K562 (cell line): ENCODE measurements at regions not wholly inside any gene's neighbourhood (a gene's known extent, or its start where the extent isn't known, plus 50 kb on each side); places are given as distances from the start of the nearest gene placed in this dataset.

Experiments used
- ATAC-seq: fragments of 200-7000 bp; cut with Tn5 transposase; 3 replicates; pipeline ENCODE4 v1.9.1; 2020; ENCODE audit warnings: moderate library complexity
- BruUV-seq: library from RNA; stranded (reverse); fragments of 400-500 nt; replicated peaks from 2 replicates; lab custom pipeline; 2021; lab: Mats Ljungman, UMichigan
- CTCF ChIA-PET: fragments of 300-600 bp; formaldehyde crosslinking; extraction: SDS; loops from one replicate; lab custom pipeline; 2021; ENCODE audit warnings: low intra/inter-chr PET ratio; lab: Yijun Ruan, JAX
- POLR2A ChIA-PET: fragments of 300-600, 350-650 bp; sonication (Branson Sonifier 250); formaldehyde crosslinking; extraction: SDS; loops from one replicate; lab custom pipeline; 2021; ENCODE audit warnings: antibody characterized with exemption, inconsistent platforms; lab: Yijun Ruan, JAX
- DNase-seq, 4 experiments: peaks; one replicate each; pipeline versions ENCODE4 v3.0.0 to v3.0.0-alpha.2; 2011 to 2018; ENCODE audit warnings: low spot score in 3 of 4, mixed read lengths in 3 of 4; ENCODE audit errors: extremely low read depth in 1 of 4
- FAIRE-seq: peaks from 2 replicates; lab custom pipeline; 2011; peaks lifted over from hg19 to GRCh38; lab: Jason Lieb, UNC
- H2AFZ ChIP-seq: 2 replicates; pipeline ENCODE4 v1.6.0; 2011; ENCODE audit warnings: low read depth, low read length, control low read depth, inconsistent platforms
- H3K27ac ChIP-seq: fragments of 200-600 bp; 3 replicates; pipeline ENCODE4 v1.8.0; 2011; ENCODE audit warnings: low read depth, mild to moderate bottlenecking, control low read depth, inconsistent platforms, low read length, moderate library complexity, mixed read lengths; ENCODE audit errors: extremely low read depth
- H3K27me3 ChIP-seq, 2 experiments: fragments of 300-600 bp in 1 of 2; 2 replicates in 1 of 2; 3 replicates in 1 of 2; pipeline versions ENCODE4 v1.6.0 to v1.8.0; 2011; ENCODE audit warnings: inconsistent platforms in 2 of 2, low read length in 2 of 2, mild to moderate bottlenecking in 1 of 2, mixed read lengths in 1 of 2, moderate library complexity in 1 of 2; ENCODE audit not compliant: control insufficient read depth in 2 of 2, insufficient read depth in 2 of 2
- H3K36me3 ChIP-seq: fragments of 300-600 bp; 3 replicates; pipeline ENCODE4 v1.8.0; 2011; ENCODE audit warnings: mild to moderate bottlenecking, low read length, inconsistent platforms; ENCODE audit not compliant: control insufficient read depth, insufficient read depth
- H3K4me1 ChIP-seq, 2 experiments: fragments of 200-600 bp in 1 of 2; replicated peaks in 1 of 2; 2 replicates in 1 of 2; 3 replicates in 1 of 2; pipeline versions ENCODE4 v1.5.1 to v1.8.0; 2011; ENCODE audit warnings: inconsistent platforms in 2 of 2, low read length in 2 of 2, mild to moderate bottlenecking in 1 of 2, mixed read lengths in 1 of 2, moderate library complexity in 1 of 2; ENCODE audit not compliant: control insufficient read depth in 2 of 2, insufficient read depth in 2 of 2
- H3K4me2 ChIP-seq: 2 replicates; pipeline ENCODE4 v1.6.1; 2011; ENCODE audit warnings: low read length, control low read depth, inconsistent platforms, mixed read lengths; ENCODE audit not compliant: insufficient read depth
- H3K4me3 ChIP-seq: fragments of 200-600 bp; sonication (generic), shearing (Covaris generic); 2 replicates; pipeline ENCODE4 v1.5.1; 2016; ENCODE audit warnings: control low read depth, inconsistent platforms
- H3K79me2 ChIP-seq: fragments of 200-600 bp; 3 replicates; pipeline ENCODE4 v1.8.0; 2011; ENCODE audit warnings: low read length, inconsistent platforms; ENCODE audit not compliant: control insufficient read depth, insufficient read depth
- H3K9ac ChIP-seq, 2 experiments: 2 replicates each; pipeline versions ENCODE4 v1.6.0 to v1.6.1; 2011; ENCODE audit warnings: low read depth in 2 of 2, low read length in 2 of 2, control low read depth in 1 of 2, inconsistent platforms in 1 of 2, mild to moderate bottlenecking in 1 of 2, mixed read lengths in 1 of 2; ENCODE audit not compliant: insufficient read depth in 1 of 2
- H3K9me1 ChIP-seq: one replicate; pipeline ENCODE4 v1.6.0; 2011; ENCODE audit warnings: inconsistent platforms, mild to moderate bottlenecking, low read length, moderate library complexity; ENCODE audit not compliant: control insufficient read depth, insufficient read depth
- H3K9me3 ChIP-seq: replicated peaks from 2 replicates; pipeline ENCODE4 v1.5.1; 2011; ENCODE audit warnings: low read depth, low read length, inconsistent platforms; ENCODE audit not compliant: control insufficient read depth, insufficient read depth
- H4K20me1 ChIP-seq: replicated peaks from 2 replicates; pipeline ENCODE4 v1.6.1; 2011; ENCODE audit warnings: low read length, inconsistent platforms, mixed read lengths; ENCODE audit not compliant: control insufficient read depth, insufficient read depth
- EWSR1 ChIP-seq: fragments of 450-650 bp; IDR thresholded peaks from 2 replicates; pipeline ENCODE4 v1.6.1; 2018; ENCODE audit warnings: borderline replicate concordance, mild to moderate bottlenecking, low read depth, moderate library complexity; ENCODE audit not compliant: partially characterized antibody
- KHSRP ChIP-seq: fragments of 450-650 bp; IDR thresholded peaks from 2 replicates; pipeline ENCODE4 v1.6.1; 2017
- NFE2L1 ChIP-seq: fragments of 450-650 bp; IDR thresholded peaks from 2 replicates; pipeline ENCODE4 v1.6.1; 2016; ENCODE audit warnings: missing genetic modification characterization, low read depth, mild to moderate bottlenecking, missing compliant biosample characterization, moderate library complexity, borderline replicate concordance
- ZNF41 ChIP-seq: fragments of 250-450 bp; sonication (Bioruptor Pico); conservative IDR thresholded peaks from 2 replicates; pipeline ENCODE4 v1.4.0; 2020; ENCODE audit warnings: mild to moderate bottlenecking
- WGBS: fragments of 100-300 bp; shearing (Covaris generic); methylation state at CpG from one replicate; pipeline ENCODE4 v1.1.6; 2016; ENCODE audit warnings: low coverage, mixed read lengths; ENCODE audit not compliant: insufficient coverage; ENCODE audit errors: missing lambda C conversion rate; 5-methylcytosine and 5-hydroxymethylcytosine counted together
- in situ Hi-C: fragments of 300-500 bp; cut with MboI; formaldehyde crosslinking; loops from 4 replicates; pipeline ENCODE4 v1.15.0; 2018; ENCODE audit warnings: inconsistent platforms, mixed read lengths
- intact Hi-C: fragments of 100-400 bp; cut with micrococcal nuclease; formaldehyde crosslinking; loops from 2 replicates; pipeline ENCODE4 v1.14.2; 2022
- TF ChIP-seq, protein P1 (sequence below), 2 experiments: fragments of 450-650 bp in 1 of 2; sonication (generic) in 1 of 2; formaldehyde crosslinking; conservative IDR thresholded peaks; 2 replicates each; pipeline versions ENCODE4 v1.4.0 to v1.8.1; 2020 to 2022; ENCODE audit warnings: mild to moderate bottlenecking in 1 of 2, missing genetic modification reagents in 1 of 2

DNA sequence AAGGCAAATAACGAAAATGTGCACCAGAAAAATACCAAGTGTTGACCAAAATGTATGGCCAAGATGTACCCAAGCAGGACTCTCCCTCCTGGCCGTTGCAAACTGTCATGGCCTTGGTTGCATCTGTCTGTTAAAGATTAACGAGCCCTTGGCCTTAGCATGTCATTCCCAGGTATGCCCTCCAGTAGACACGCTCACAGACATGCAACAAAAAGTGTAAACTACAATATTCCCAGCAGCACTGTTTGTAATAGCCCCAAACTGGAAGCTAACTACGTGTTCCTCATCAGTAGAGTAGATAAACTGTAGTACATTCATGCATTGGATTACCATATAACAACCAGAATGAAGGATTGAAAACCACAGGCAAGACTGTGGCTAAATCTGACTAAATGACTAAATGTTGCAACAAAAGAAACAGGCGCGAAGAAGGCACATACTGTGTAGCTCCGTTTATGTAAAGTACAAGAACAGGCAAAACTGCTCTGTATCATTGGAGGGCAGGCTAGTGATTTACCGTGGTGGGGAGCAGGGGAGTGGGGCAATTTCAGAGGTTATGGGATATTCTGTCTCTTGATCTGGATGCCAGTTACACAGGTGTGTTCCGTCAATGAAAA, 232.8 kb upstream of the DIO3 start (continued):
- TF ChIP-seq ZNF41 (CRISPR knock-in tag) (no peak), KHSRP (no peak)
- TF ChIP-seq, protein P1, sequence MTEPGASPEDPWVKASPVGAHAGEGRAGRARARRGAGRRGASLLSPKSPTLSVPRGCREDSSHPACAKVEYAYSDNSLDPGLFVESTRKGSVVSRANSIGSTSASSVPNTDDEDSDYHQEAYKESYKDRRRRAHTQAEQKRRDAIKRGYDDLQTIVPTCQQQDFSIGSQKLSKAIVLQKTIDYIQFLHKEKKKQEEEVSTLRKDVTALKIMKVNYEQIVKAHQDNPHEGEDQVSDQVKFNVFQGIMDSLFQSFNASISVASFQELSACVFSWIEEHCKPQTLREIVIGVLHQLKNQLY (CRISPR knock-in tag; conservative IDR thresholded peaks at IDR 0.05), result no peak
- TF ChIP-seq, all 486 proteins: peak for 0

DNA sequence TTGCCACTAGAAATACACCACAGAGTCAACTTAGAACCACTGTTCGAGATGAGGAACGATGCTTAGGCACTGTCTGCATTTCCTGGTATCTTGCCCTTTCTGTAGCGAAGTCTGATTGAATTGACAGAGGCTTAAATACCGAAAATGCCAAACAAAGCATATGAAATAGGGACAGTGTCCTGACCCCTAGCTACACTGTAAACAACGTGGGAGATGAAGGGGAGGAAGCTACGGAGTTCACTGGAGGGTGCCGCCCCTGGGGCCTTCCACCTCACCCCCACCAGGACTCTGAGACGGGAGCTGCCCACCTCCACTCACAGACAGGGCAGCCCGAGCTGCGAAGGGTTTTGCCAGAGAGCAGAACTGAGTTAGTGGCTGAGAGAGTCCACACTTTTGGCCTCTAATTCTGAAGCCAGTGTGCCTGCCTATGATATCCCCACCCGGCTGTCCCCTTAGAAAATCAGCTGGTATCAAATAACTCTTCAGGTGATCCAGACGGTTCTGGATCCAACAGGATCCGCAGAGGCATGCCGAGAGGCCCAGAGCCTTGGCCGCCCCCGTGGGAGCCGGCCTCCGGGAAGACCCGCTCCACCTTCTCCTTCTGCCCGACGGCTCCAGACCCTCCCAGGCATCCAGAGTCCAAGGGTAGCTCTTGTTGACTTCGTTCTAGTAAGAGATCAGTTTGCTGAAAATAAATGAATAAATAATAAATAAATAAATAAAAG, 230.7 kb upstream of the DIO3 start:
- Histone ChIP-seq H3K27ac (no peak overlapping the region), H3K27me3 (peaks cover 6 to 51% of the 10 kb centered on the region in 2 experiments), H2AFZ (no peak overlapping the region), H3K4me2 (no peak overlapping the region), H3K9ac (no peak overlapping the region), H3K4me1 (no peaks in the 10 kb centered on the region), H4K20me1 (no peaks in the 10 kb centered on the region), H3K79me2 (no peaks in the 10 kb centered on the region), H3K4me3 (no peak overlapping the region), H3K9me1 (no peaks in the 10 kb centered on the region), H3K36me3 (no peaks in the 10 kb centered on the region), H3K9me3 (no peaks in the 10 kb centered on the region)
- POLR2A ChIA-PET, result no interaction called here
- in situ Hi-C loops, result no loop called here
- CTCF ChIA-PET, result no interaction called here
- TF ChIP-seq EWSR1 (no peak), NFE2L1 (tag) (no peak)
- DNase-seq (no peak), FAIRE-seq (no peak), ATAC-seq (no peak)
- intact Hi-C loops, result no loop called here
- no TSS peak for BruUV-seq
- WGBS, result 2% methylated on average over 20 of the region's 22 CpGs
